ENCODE measurements at regions not wholly inside any gene's neighbourhood (a gene's known extent, or its start where the extent isn't known, plus 50 kb on each side); places are given as distances from the start of the nearest gene placed in this dataset.

GRCh38 chr10:29811751-29812427 lies 177.1 kb upstream of the SVIL start (continued):
- peak; percentile 72 for TF ChIP-seq ATF3 (IDR thresholded peaks at IDR 0.05)
- no peak for TF ChIP-seq ATF3 (CRISPR knock-in tag; conservative IDR thresholded peaks at IDR 0.05)
- 0 out of 4 replicates have a peak, but pooled peaks of 1 of the 2 experiments have one; percentile 27 for TF ChIP-seq ZNF318 (IDR thresholded peaks at IDR 0.05; ENCODE audit: borderline replicate concordance in 1 of 2, low read depth in 1 of 2)
- no peak for TF ChIP-seq ARID4B (CRISPR knock-in tag; IDR thresholded peaks at IDR 0.05)
- TF ChIP-seq PKNOX1 (IDR thresholded peaks at IDR 0.05) = peak; percentile 78
- peak; percentile 3; the same call in 1 of the 2 replicates for TF ChIP-seq ZNF316 (IDR thresholded peaks at IDR 0.05)
- no peak for TF ChIP-seq PHTF2 (CRISPR knock-in tag; IDR thresholded peaks at IDR 0.05)
- TF ChIP-seq ZNF253 (CRISPR knock-in tag; conservative IDR thresholded peaks at IDR 0.05) = no peak
- TF ChIP-seq BHLHE40 (IDR thresholded peaks at IDR 0.05; ENCODE audit: low read length) = peak; percentile 24; the same call in 1 of the 2 replicates
- peak; percentile 78 for TF ChIP-seq NFE2 (IDR thresholded peaks at IDR 0.05; ENCODE audit: low read depth)
- TF ChIP-seq ZEB2 (IDR thresholded peaks at IDR 0.05) = 0 out of 2 replicates have a peak, but pooled peaks have one; percentile 33

All from K562 (cell line).